ENCODE measurements at regions not wholly inside any gene's neighbourhood (a gene's known extent, or its start where the extent isn't known, plus 50 kb on each side); places are given as distances from the start of the nearest gene placed in this dataset.

GRCh38 chr6:140078561-140079125 is 704.2 kb upstream of the CITED2 start:
- no peak for TF ChIP-seq CTCF (IDR thresholded peaks at IDR 0.05 in 4 of 5, conservative IDR thresholded peaks at IDR 0.05 in 1 of 5)
- no peak for TF ChIP-seq POLR2A (IDR thresholded peaks at IDR 0.05)
